ENCODE measurements at regions not wholly inside any gene's neighbourhood (a gene's known extent, or its start where the extent isn't known, plus 50 kb on each side); places are given as distances from the start of the nearest gene placed in this dataset.
"Not testable (repeated sequence)": the region's sequence is repeated elsewhere in the genome, so short reads cannot be mapped to it uniquely, and the experiment has no call there.

- TF ChIP-seq CTCF (IDR thresholded peaks at IDR 0.05; ENCODE audit: low read depth, low read length, poor library complexity, severe bottlenecking); EZH2phosphoT487 (IDR thresholded peaks at IDR 0.05; ENCODE audit: borderline replicate concordance, low read length): not testable (repeated sequence)
These were observed 919.2 kb upstream of the ARRDC3 start for GRCh38 chr5:92302356-92302755.

All from DOHH2 (cell line).